GM12873 (cell line): ENCODE measurements at regions not wholly inside any gene's neighbourhood (a gene's known extent, or its start where the extent isn't known, plus 50 kb on each side); places are given as distances from the start of the nearest gene placed in this dataset.

Experiments
- CTCF ChIP-seq: IDR thresholded peaks from 2 replicates; pipeline ENCODE4 v1.5.1; 2012; ENCODE audit warnings: low read depth, mild to moderate bottlenecking, moderate library complexity, low read length, control low read depth; ENCODE audit not compliant: insufficient read depth; ENCODE audit errors: missing control alignments

GRCh38 chr14:76307786-76308780 lies 67.9 kb upstream of the ESRRB start:
- TF ChIP-seq CTCF, result no peak

- TF ChIP-seq CTCF, result no peak
Observed at GRCh38 chr14:76309572-76310162, 66.3 kb upstream of the ESRRB start.

GRCh38 chr14:76311079-76311758 lies 64.7 kb upstream of the ESRRB start:
- TF ChIP-seq CTCF, result no peak

GRCh38 chr14:76312821-76313220 lies 63.1 kb upstream of the ESRRB start:
- TF ChIP-seq CTCF, result no peak

GRCh38 chr14:76313303-76313702 lies 62.6 kb upstream of the ESRRB start:
- TF ChIP-seq CTCF, result no peak

- no peak for TF ChIP-seq CTCF
Observed at GRCh38 chr14:76313852-76314251, 62.1 kb upstream of the ESRRB start.

GRCh38 chr14:76314521-76315034 lies 61.4 kb upstream of the ESRRB start:
- TF ChIP-seq CTCF, result no peak
